ENCODE measurements at regions not wholly inside any gene's neighbourhood (a gene's known extent, or its start where the extent isn't known, plus 50 kb on each side); places are given as distances from the start of the nearest gene placed in this dataset.

- no peak overlapping the region for H3K9ac ChIP-seq (ENCODE audit: insufficient read depth in 1 of 2, low read length in 2 of 2)
- no peak for TF ChIP-seq CTCF (IDR thresholded peaks at IDR 0.05; ENCODE audit: control extremely low read depth, extremely low read depth)
- H3K27ac ChIP-seq (ENCODE audit: low read depth in 1 of 2, low read length in 1 of 2) = no peak overlapping the region
- DNase-seq (no peak), ATAC-seq (ENCODE audit: insufficient read depth, low FRiP score) (no peak)
- peaks cover 0 to 8% (median 0%) of the 10 kb centered on the region in 5 donors for H3K4me1 ChIP-seq (ENCODE audit: control insufficient read depth in 5 of 5, insufficient read depth in 5 of 5, low read length in 5 of 5)
- WGBS, 2 donors = 72 to 73% methylated on average over 18 of the region's 18 CpGs
- H3K27me3 ChIP-seq (ENCODE audit: control insufficient read depth in 3 of 3, insufficient read depth in 3 of 3, low read length in 2 of 3) = no peaks in the 10 kb centered on the region
- no peaks in the 10 kb centered on the region for H3K36me3 ChIP-seq (ENCODE audit: control insufficient read depth in 4 of 4, insufficient read depth in 4 of 4, low read length in 4 of 4)
- no peak overlapping the region for H3K4me3 ChIP-seq
- no peaks in the 10 kb centered on the region for H3K9me3 ChIP-seq (ENCODE audit: control insufficient read depth in 4 of 4, insufficient read depth in 3 of 4, low read length in 3 of 4)
Observed at GRCh38 chr5:173733831-173734501, 117.5 kb upstream of the BOD1 start.

- H3K4me1 ChIP-seq (ENCODE audit: control insufficient read depth in 5 of 5, insufficient read depth in 5 of 5, low read length in 5 of 5) = peaks cover 0 to 8% (median 0%) of the 10 kb centered on the region in 5 donors
- H3K4me3 ChIP-seq = no peak overlapping the region
- WGBS, 2 donors = 63 to 75% methylated on average over 10 of the region's 10 CpGs
- DNase-seq (no peak), ATAC-seq (ENCODE audit: insufficient read depth, low FRiP score) (no peak)
- no peaks in the 10 kb centered on the region for H3K9me3 ChIP-seq (ENCODE audit: control insufficient read depth in 4 of 4, insufficient read depth in 3 of 4, low read length in 3 of 4)
- no peak overlapping the region for H3K27ac ChIP-seq (ENCODE audit: low read depth in 1 of 2, low read length in 1 of 2)
- H3K27me3 ChIP-seq (ENCODE audit: control insufficient read depth in 3 of 3, insufficient read depth in 3 of 3, low read length in 2 of 3) = no peaks in the 10 kb centered on the region
- no peak overlapping the region for H3K9ac ChIP-seq (ENCODE audit: insufficient read depth in 1 of 2, low read length in 2 of 2)
- H3K36me3 ChIP-seq (ENCODE audit: control insufficient read depth in 4 of 4, insufficient read depth in 4 of 4, low read length in 4 of 4) = no peaks in the 10 kb centered on the region
- no peak for TF ChIP-seq CTCF (IDR thresholded peaks at IDR 0.05; ENCODE audit: control extremely low read depth, extremely low read depth)
Observed at GRCh38 chr5:173734716-173735115, 118.3 kb upstream of the BOD1 start.

DNA sequence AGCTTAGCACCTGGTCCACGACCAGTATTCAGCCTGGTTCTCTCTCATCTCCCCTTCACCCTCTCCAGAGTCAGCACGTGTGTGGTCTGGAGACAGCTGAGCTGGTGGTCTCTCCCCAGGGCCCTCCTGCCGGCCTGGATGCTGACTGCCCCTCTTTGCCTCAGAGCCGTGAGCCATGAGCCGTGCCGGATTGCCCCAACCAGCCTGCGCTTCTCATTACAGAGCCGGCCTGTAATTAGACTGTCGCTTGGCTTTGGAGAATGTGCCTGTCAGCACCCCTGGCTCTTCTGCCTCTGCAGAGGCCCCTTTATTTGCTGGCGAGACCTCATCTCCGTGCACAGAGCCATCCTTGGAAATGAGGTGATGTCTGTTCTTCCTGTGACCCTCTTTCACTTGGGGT, 118.7 kb upstream of the BOD1 start:
- no peaks in the 10 kb centered on the region for H3K36me3 ChIP-seq (ENCODE audit: control insufficient read depth in 4 of 4, insufficient read depth in 4 of 4, low read length in 4 of 4)
- no peak overlapping the region for H3K4me3 ChIP-seq
- H3K9ac ChIP-seq (ENCODE audit: insufficient read depth in 1 of 2, low read length in 2 of 2) = no peak overlapping the region
- ATAC-seq (ENCODE audit: insufficient read depth, low FRiP score) (no peak), DNase-seq (no peak)
- no peaks in the 10 kb centered on the region for H3K27me3 ChIP-seq (ENCODE audit: control insufficient read depth in 3 of 3, insufficient read depth in 3 of 3, low read length in 2 of 3)
- H3K4me1 ChIP-seq (ENCODE audit: control insufficient read depth in 5 of 5, insufficient read depth in 5 of 5, low read length in 5 of 5) = peaks cover 0 to 8% (median 0%) of the 10 kb centered on the region in 5 donors
- WGBS, 2 donors = 89 to 91% methylated on average over 11 of the region's 11 CpGs
- H3K27ac ChIP-seq (ENCODE audit: low read depth in 1 of 2, low read length in 1 of 2) = no peak overlapping the region
- no peaks in the 10 kb centered on the region for H3K9me3 ChIP-seq (ENCODE audit: control insufficient read depth in 4 of 4, insufficient read depth in 3 of 4, low read length in 3 of 4)
- no peak for TF ChIP-seq CTCF (IDR thresholded peaks at IDR 0.05; ENCODE audit: control extremely low read depth, extremely low read depth)

DNA sequence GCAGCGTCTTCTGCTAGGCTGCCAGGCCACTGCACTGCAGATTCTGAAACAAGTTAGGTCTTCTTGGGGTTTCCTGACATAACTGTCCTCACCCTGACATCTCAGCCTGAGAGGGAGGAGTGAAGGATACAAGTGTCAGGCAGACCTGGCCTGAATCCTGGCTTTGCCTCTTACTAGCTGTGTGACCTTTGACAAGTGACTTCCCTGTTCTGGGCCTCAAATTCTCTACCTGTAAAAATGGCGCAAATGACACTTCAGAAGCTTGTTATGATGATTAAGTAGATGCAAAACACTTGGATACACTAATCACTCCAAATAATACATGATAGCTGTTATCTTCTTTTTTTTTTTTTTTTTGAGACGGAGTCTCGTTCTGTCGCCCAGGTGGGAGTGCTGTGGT, 119.2 kb upstream of the BOD1 start:
- H3K9me3 ChIP-seq (ENCODE audit: control insufficient read depth in 4 of 4, insufficient read depth in 3 of 4, low read length in 3 of 4) = no peaks in the 10 kb centered on the region
- ATAC-seq (ENCODE audit: insufficient read depth, low FRiP score) (no peak), DNase-seq (no peak)
- WGBS, 2 donors = 89 to 94% methylated on average over 5 of the region's 5 CpGs
- H3K27ac ChIP-seq (ENCODE audit: low read depth in 1 of 2, low read length in 1 of 2) = no peak overlapping the region
- TF ChIP-seq CTCF (IDR thresholded peaks at IDR 0.05; ENCODE audit: control extremely low read depth, extremely low read depth) = no peak
- H3K4me1 ChIP-seq (ENCODE audit: control insufficient read depth in 5 of 5, insufficient read depth in 5 of 5, low read length in 5 of 5) = peaks cover 0 to 8% (median 0%) of the 10 kb centered on the region in 5 donors
- H3K36me3 ChIP-seq (ENCODE audit: control insufficient read depth in 4 of 4, insufficient read depth in 4 of 4, low read length in 4 of 4) = no peaks in the 10 kb centered on the region
- no peak overlapping the region for H3K4me3 ChIP-seq
- H3K9ac ChIP-seq (ENCODE audit: insufficient read depth in 1 of 2, low read length in 2 of 2) = no peak overlapping the region
- no peaks in the 10 kb centered on the region for H3K27me3 ChIP-seq (ENCODE audit: control insufficient read depth in 3 of 3, insufficient read depth in 3 of 3, low read length in 2 of 3)

All from lung (tissue), 11 donors.